ENCODE measurements at regions not wholly inside any gene's neighbourhood (a gene's known extent, or its start where the extent isn't known, plus 50 kb on each side); places are given as distances from the start of the nearest gene placed in this dataset.

- DNase-seq: no peak
Measured at GRCh38 chr20:54714817-54715216, 239.4 kb downstream of the DOK5 start.

DNA sequence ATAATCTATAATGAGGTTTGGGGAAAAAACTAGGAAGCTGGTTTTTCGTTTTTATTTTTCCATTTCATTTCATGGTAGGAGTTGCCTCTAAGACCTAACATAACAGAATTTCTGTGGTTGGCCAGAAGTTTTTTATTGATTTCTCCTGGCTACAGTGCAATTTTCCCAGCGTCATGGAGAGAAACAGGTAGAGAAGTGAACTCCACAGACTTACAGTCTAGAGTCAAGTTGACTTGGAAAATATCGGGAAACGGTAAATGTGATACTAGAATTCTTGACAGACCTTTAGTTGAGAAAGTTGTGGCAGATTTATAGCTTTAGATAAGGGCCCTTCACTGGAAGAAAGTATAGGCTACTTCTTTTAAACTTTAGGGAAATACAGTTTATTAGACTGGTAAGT is 238.3 kb downstream of the DOK5 start:
- no peak for DNase-seq

DNA sequence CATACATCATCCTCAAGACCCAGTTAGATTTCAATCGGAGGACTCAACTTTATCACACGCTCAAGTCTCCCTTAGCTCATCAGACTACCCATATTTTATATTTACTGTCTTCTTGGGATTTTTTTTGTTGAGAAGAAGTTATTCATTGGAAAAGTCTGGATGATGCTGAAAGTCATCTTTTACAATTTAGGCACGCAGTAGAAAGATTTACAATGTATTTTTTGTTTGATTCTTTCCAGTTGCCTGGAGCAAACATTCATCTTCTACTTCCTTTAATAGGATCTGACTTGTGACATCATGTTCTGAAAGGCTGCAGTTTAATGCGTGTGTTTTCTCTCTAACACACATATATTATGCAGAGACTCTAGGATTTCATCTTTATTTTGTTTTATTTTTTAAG is 235.7 kb downstream of the DOK5 start:
- DNase-seq: no peak

GRCh38 chr20:54710341-54710740 is 234.9 kb downstream of the DOK5 start:
- no peak for DNase-seq

GRCh38 chr20:54708229-54708628 is 232.8 kb downstream of the DOK5 start:
- no peak for DNase-seq

DNA sequence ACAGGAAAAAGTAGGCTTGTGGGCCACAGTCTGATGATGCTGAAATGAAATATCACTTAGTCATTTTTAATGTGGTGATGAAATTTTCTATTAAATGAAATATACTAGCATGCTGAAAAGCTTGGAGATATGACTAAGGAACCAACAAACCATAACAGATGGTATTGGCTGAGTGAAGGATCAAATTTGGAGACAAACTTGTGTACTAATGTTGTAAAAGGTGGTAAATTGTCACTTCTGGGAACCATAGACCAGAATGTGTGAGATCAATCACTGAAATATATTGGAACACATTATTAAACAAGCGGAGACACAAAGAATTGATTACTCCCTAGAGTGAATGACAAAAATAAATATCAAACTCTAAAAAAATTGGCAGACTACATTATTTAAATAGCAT is 232.4 kb downstream of the DOK5 start:
- DNase-seq: no peak

DNA sequence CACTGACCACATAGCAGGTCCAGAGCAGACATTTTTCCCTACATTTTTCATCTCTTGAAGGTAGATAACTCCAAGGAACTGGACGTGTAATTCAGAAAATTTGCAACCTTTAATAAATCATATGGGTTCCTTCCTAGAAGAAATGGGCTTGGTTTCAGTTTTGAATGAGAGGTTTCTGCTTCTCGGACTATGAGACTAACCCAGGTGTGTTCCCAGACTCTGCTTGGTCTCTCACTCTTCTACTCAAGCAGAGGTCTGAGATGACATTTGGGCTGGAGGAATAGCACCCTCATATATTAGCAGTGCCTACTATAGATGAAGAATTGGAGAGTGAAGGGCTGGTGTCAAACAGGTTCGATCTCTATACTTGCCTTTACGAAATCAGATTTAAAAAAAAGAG is 231.2 kb downstream of the DOK5 start:
- DNase-seq: no peak

GRCh38 chr20:54704032-54704635 is 228.7 kb downstream of the DOK5 start:
- no peak for DNase-seq

Measured in NCI-H226 (cell line).